ENCODE measurements at regions not wholly inside any gene's neighbourhood (a gene's known extent, or its start where the extent isn't known, plus 50 kb on each side); places are given as distances from the start of the nearest gene placed in this dataset.
"Not testable (repeated sequence)": the region's sequence is repeated elsewhere in the genome, so short reads cannot be mapped to it uniquely, and the experiment has no call there.

DNA sequence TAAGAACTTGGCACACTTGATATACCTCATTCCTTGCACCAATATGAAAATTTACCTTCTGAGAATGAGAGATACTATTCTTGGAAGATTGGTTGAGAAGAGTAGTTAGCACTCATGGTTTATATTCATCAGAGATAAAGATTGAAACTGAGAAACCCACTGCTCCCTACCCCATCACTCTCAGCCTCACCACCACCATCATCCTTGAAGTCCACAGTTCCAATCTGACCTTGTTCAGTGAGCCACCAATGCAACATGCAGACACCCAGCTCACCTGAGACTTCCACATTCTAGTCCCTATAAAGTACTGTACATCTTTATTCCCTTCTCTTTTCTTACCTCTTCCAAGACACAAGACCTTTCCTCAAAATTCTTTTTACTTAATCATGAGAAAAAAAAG, 869.0 kb downstream of the TRIB2 start:
- DNase-seq (ENCODE audit: low read depth, low spot score): no peak

GRCh38 chr2:13596233-13596632, 879.5 kb downstream of the TRIB2 start:
- no peak for DNase-seq (ENCODE audit: low read depth, low spot score)

DNA sequence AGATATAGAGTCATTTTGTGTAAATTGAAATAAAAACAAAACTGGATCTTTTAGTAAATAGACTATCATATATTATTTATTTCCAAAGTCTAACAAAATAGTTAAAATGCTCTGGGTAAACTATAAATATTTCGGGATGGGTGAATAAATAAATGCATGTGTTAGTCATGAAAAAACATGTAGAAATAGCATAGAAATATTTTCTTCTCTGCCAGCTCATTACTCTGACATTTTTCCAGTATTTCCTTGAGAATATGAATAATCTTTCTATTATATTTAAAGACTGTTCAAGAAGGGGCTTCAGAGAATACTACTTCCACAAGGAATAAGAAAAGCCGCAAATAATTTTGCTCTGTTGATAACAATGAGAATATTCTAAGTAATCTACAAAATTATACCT, 880.4 kb downstream of the TRIB2 start:
- DNase-seq (ENCODE audit: low read depth, low spot score): no peak

DNA sequence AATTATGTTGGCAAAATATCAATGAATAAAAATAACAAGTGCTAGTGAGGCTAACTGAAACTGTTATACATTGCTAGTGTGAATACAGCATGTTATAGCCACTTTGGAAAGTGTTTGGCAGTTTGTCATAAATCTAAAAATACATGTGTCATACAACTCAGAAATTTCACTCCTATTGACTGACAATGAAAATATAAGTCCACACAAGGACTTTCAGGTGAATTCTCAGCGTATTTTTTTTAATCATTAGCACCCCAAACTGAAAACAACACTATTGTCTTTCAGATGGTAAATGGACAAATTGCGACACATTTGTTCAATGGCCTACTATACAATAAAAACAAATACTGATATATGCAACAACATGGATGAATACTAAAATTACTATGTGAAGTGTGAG, 884.8 kb downstream of the TRIB2 start:
- no peak for DNase-seq (ENCODE audit: low read depth, low spot score)

DNA sequence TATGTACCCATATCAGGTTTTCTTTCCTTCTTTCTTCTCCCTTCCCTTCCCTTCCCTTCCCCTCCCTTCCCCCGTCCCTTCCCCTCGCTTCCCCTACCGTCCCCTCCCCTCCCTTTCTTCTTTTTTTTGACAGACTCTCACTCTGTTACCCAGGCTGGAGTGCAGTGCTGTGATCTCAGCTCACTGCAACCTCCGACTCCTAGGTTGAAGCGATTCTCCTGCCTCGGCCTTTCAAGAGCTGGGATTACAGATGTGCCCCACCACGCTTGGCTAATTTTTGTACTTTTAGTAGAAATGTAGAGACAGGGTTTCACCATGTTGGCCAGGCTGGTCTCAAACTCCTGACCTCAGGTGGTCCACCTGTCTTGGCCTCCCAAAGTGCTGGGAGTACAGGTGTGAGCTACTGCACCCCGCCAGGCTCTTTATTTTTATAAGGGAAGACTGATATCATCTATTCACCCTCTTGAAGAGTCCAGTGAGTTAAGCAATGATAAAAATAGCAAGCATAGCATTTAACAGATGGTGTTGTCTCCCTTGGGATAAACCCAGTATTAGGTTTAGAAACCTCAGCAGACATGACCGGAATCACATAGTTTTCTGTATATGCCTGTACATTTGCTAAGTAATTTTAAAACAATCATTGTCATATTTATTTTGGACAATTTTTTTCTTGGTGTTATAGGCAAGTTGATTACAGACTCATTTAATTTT, 888.4 kb downstream of the TRIB2 start:
- DNase-seq (ENCODE audit: low read depth, low spot score): no peak

- no peak for DNase-seq (ENCODE audit: low read depth, low spot score)
These were observed 890.4 kb downstream of the TRIB2 start for GRCh38 chr2:13607139-13607538.

- DNase-seq (ENCODE audit: low read depth, low spot score): no peak
These were observed 895.2 kb downstream of the TRIB2 start for GRCh38 chr2:13611939-13612338.

DNA sequence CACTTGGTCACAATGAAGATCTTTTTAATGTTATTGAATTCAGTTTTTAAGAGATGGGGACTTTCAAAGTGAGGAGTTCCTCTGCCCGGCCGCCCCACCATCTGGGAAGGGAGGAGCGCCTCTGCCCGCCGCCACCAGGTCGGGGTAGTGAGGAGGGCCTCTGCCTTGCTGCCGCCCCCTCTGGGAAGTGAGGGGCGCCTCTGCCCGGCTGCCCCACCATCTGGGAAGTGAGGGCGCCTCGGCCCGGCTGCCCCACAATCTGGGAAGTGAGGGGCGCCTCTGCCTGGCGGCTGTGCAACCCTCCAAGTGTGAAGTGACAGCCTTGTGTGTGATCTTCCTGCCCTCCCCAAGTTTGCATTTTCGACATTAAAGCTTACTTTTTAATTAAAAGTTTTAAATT, 899.3 kb downstream of the TRIB2 start:
- no peak for DNase-seq (ENCODE audit: low read depth, low spot score)

DNA sequence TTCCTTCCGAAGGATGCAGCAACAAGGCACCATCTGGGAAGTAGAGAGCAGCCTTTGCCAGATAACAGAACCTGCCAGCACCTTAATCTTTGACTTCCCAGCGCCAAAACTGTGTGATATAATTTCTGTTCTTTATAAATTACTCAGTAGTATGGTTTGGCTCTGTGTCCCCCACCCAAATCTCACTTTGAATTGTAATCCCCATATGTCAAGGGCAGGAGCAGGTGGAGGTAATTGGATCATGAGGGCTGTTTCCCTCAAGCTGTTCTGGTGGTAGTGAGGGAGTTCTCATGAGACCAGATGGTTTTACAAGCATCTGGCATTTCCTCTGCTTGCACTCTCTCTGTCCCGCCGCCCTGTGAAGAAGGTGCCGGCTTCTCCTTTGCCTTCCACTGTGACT, 899.9 kb downstream of the TRIB2 start:
- no peak for DNase-seq (ENCODE audit: low read depth, low spot score)

DNA sequence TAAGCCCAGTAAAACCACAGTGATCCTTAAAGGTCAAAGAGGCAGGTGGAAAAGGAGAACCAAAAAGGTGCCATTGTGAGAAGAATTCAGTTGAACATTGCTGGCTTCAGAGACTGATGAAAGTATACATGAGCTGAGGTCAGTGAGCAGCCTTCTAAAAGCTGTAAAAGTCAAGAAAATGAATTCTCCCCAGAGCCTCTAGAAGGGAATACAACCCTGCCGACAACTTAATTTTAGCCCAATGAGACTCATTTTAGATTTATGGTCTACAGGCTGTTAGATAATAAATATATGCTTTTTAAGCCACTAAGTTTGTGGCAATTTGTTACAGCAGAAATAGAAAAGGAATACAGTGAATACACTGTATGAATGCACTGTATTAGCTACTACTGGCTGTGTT, 911.4 kb downstream of the TRIB2 start:
- DNase-seq (ENCODE audit: low read depth, low spot score): no peak

- DNase-seq (ENCODE audit: low read depth, low spot score): no peak
These were observed 921.4 kb downstream of the TRIB2 start for GRCh38 chr2:13638181-13638580.

- no peak for DNase-seq (ENCODE audit: low read depth, low spot score)
These were observed 933.2 kb downstream of the TRIB2 start for GRCh38 chr2:13649918-13650317.

GRCh38 chr2:13650586-13651180, 933.9 kb downstream of the TRIB2 start:
- DNase-seq (ENCODE audit: low read depth, low spot score): no peak

- no peak for DNase-seq (ENCODE audit: low read depth, low spot score)
These were observed 935.0 kb downstream of the TRIB2 start for GRCh38 chr2:13651684-13652131.

GRCh38 chr2:13652531-13653313, 936.0 kb downstream of the TRIB2 start:
- no peak for DNase-seq (ENCODE audit: low read depth, low spot score)

GRCh38 chr2:13654416-13654815, 937.7 kb downstream of the TRIB2 start:
- no peak for DNase-seq (ENCODE audit: low read depth, low spot score)

DNA sequence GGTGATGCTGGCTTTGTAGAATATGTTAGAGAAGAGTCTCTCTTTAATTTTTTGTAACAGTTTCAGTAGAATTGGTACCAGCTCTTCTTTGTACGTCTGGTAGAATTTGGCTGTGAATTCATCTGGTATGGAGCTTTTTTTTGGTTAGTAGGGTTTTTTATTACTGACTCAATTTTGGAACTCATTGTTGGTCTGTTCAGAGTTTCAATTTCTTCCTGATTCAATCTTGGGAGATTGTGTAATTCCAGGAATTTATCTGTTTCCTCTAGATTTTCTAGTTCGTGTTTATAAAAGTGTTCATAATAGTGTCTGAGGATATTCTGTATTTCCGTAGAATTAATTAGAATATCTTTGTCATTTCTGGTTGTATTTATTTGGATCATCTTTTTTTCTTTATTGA, 943.5 kb downstream of the TRIB2 start:
- DNase-seq (ENCODE audit: low read depth, low spot score): no peak

- DNase-seq (ENCODE audit: low read depth, low spot score): no peak
These were observed 945.3 kb downstream of the TRIB2 start for GRCh38 chr2:13662055-13662454.

GRCh38 chr2:13666582-13667414, 950.1 kb downstream of the TRIB2 start:
- DNase-seq (ENCODE audit: low read depth, low spot score): no peak

DNA sequence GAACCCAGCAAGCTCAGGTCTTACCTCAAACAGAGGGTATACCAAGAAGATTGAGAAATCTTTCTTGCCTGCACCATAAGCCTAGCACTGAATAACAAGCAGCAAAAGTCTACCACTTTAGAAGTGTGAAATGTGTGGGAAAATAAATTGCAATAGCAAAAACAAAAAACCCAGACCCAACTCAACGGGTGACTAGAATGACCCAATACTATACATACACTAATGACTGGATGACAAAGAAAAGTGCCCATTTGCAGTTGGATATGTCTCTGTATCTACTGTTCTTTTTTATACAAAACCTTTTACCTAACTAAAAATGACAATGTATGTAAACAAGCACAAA, 950.6 kb downstream of the TRIB2 start:
- DNase-seq (ENCODE audit: low read depth, low spot score): no peak

DNA sequence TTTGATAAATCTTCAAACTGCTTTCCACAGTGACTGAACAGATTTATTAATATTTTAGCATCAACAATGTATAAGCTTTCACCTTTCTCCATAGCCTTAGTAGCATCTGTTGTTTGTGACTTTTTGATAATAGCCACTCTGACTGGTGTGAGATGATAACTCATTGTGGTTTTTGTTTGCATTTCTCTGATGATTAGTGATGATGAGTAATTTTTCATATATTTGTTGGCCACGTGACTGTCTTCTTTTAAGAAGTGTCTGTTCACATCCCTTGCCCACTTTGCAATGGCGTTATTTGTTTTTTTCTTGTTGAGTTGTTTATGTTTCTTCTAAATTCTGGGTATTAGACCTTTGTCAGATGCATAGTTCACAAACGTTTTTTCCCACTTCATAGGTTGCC, 952.9 kb downstream of the TRIB2 start:
- DNase-seq (ENCODE audit: low read depth, low spot score): no peak

- DNase-seq (ENCODE audit: low read depth, low spot score): not testable (repeated sequence)
These were observed 957.1 kb downstream of the TRIB2 start for GRCh38 chr2:13673821-13674220.
